ENCODE measurements at regions not wholly inside any gene's neighbourhood (a gene's known extent, or its start where the extent isn't known, plus 50 kb on each side); places are given as distances from the start of the nearest gene placed in this dataset.

- CTCF ChIA-PET: no interaction called here
- TF ChIP-seq CTCF (IDR thresholded peaks at IDR 0.05): no peak
These were observed 636.4 kb upstream of the PLXNA2 start for GRCh38 chr1:208880433-208881100.

GRCh38 chr1:208885060-208885459, 640.9 kb upstream of the PLXNA2 start:
- no peaks in the 10 kb centered on the region for H3K4me1 Mint-ChIP-seq (ENCODE audit: low read depth)
- POLR2A ChIA-PET: no interaction called here
- no peaks in the 10 kb centered on the region for H3K9me3 ChIP-seq (ENCODE audit: control insufficient read depth in 1 of 2, insufficient read depth in 1 of 2, low read length in 2 of 2)
- H3K36me3 ChIP-seq (ENCODE audit: insufficient read depth, low read length): no peaks in the 10 kb centered on the region
- no peak overlapping the region for H3K27ac Mint-ChIP-seq
- H3K27me3 ChIP-seq (ENCODE audit: control insufficient read depth in 1 of 2, insufficient read depth in 2 of 2, low read length in 2 of 2): no peaks in the 10 kb centered on the region
- TF ChIP-seq CTCF (IDR thresholded peaks at IDR 0.05): no peak
- H3K9me3 Mint-ChIP-seq: peaks cover 3% of the 10 kb centered on the region
- no peaks in the 10 kb centered on the region for H3K36me3 Mint-ChIP-seq (ENCODE audit: low read depth)
- H3K4me1 ChIP-seq (ENCODE audit: insufficient read depth, low read length): no peaks in the 10 kb centered on the region
- H3K4me3 ChIP-seq (ENCODE audit: low read length): no peak overlapping the region
- H3K4me3 Mint-ChIP-seq: no peak overlapping the region
- DNase-seq (no peak), ATAC-seq (ENCODE audit: poor library complexity) (no peak)
- intact Hi-C loops (cut with DNase I, micrococcal nuclease): loop anchor here in 1 of 2 experiments (10.0 kb wide), 1 partner anchor 60 kb away; no protein-coding TSS in a partner anchor
- no peaks in the 10 kb centered on the region for H3K27me3 Mint-ChIP-seq
- H3K27ac ChIP-seq (ENCODE audit: low read depth in 1 of 2, low read length in 2 of 2): no peak overlapping the region
- CTCF ChIA-PET: no interaction called here

More at GRCh38 chr1:208880433-208881100, 636.4 kb upstream of the PLXNA2 start:
- Histone ChIP-seq H3K4me3 (ENCODE audit: low read length) (no peak overlapping the region), H3K9me3 (ENCODE audit: control insufficient read depth in 1 of 2, insufficient read depth in 1 of 2, low read length in 2 of 2) (no peaks in the 10 kb centered on the region), H3K36me3 (ENCODE audit: insufficient read depth, low read length) (no peaks in the 10 kb centered on the region), H3K27me3 (ENCODE audit: control insufficient read depth in 1 of 2, insufficient read depth in 2 of 2, low read length in 2 of 2) (no peaks in the 10 kb centered on the region), H3K4me1 (ENCODE audit: insufficient read depth, low read length) (no peaks in the 10 kb centered on the region), H3K27ac (ENCODE audit: low read depth in 1 of 2, low read length in 2 of 2) (no peak overlapping the region)
- Mint-ChIP-seq H3K27ac (no peak overlapping the region), H3K4me3 (no peak overlapping the region), H3K36me3 (ENCODE audit: low read depth) (no peaks in the 10 kb centered on the region), H3K27me3 (no peaks in the 10 kb centered on the region), H3K9me3 (peaks cover 3% of the 10 kb centered on the region), H3K4me1 (ENCODE audit: low read depth) (no peaks in the 10 kb centered on the region)
- no peak for ATAC-seq (ENCODE audit: poor library complexity)
- intact Hi-C loops (cut with DNase I, micrococcal nuclease): loop anchor here in 1 of 2 experiments (10.0 kb wide), 1 partner anchor 56 kb away; no protein-coding TSS in a partner anchor
- POLR2A ChIA-PET: no interaction called here
- DNase-seq: no peak

GRCh38 chr1:208885650-208886049, 641.5 kb upstream of the PLXNA2 start:
- peaks cover 3% of the 10 kb centered on the region for H3K9me3 Mint-ChIP-seq

More at GRCh38 chr1:208885650-208886049, 641.5 kb upstream of the PLXNA2 start:
- TF ChIP-seq CTCF (IDR thresholded peaks at IDR 0.05): no peak
- intact Hi-C loops (cut with DNase I, micrococcal nuclease): loop anchor here in 1 of 2 experiments (10.0 kb wide), 1 partner anchor 61 kb away; no protein-coding TSS in a partner anchor
- Histone ChIP-seq H3K4me3 (ENCODE audit: low read length) (no peak overlapping the region), H3K27me3 (ENCODE audit: control insufficient read depth in 1 of 2, insufficient read depth in 2 of 2, low read length in 2 of 2) (no peaks in the 10 kb centered on the region), H3K4me1 (ENCODE audit: insufficient read depth, low read length) (no peaks in the 10 kb centered on the region), H3K9me3 (ENCODE audit: control insufficient read depth in 1 of 2, insufficient read depth in 1 of 2, low read length in 2 of 2) (no peaks in the 10 kb centered on the region), H3K36me3 (ENCODE audit: insufficient read depth, low read length) (no peaks in the 10 kb centered on the region), H3K27ac (ENCODE audit: low read depth in 1 of 2, low read length in 2 of 2) (no peak overlapping the region)
- no peaks in the 10 kb centered on the region for H3K4me1 Mint-ChIP-seq (ENCODE audit: low read depth)
- H3K27me3 Mint-ChIP-seq: no peaks in the 10 kb centered on the region
- no peak overlapping the region for H3K27ac Mint-ChIP-seq
- DNase-seq (no peak), ATAC-seq (ENCODE audit: poor library complexity) (no peak)
- no peak overlapping the region for H3K4me3 Mint-ChIP-seq
- ChIA-PET CTCF (no interaction called here), POLR2A (no interaction called here)
- no peaks in the 10 kb centered on the region for H3K36me3 Mint-ChIP-seq (ENCODE audit: low read depth)
